Endodermal cell (in vitro differentiated cells): ENCODE measurements at regions not wholly inside any gene's neighbourhood (a gene's known extent, or its start where the extent isn't known, plus 50 kb on each side); places are given as distances from the start of the nearest gene placed in this dataset.
"Not testable (repeated sequence)": the region's sequence is repeated elsewhere in the genome, so short reads cannot be mapped to it uniquely, and the experiment has no call there.

Experiments used
- DNase-seq: peaks from one replicate; pipeline ENCODE4 v3.0.0-alpha.2; 2017
- H3K27ac ChIP-seq: 2 replicates; pipeline ENCODE4 v1.5.1; 2013; ENCODE audit warnings: mild to moderate bottlenecking, low read depth, low read length, moderate library complexity
- H3K27me3 ChIP-seq: 2 replicates; pipeline ENCODE4 v1.6.1; 2013; ENCODE audit warnings: mild to moderate bottlenecking, low read length, moderate library complexity; ENCODE audit not compliant: insufficient read depth, control insufficient read depth, poor library complexity, severe bottlenecking
- H3K36me3 ChIP-seq: 2 replicates; pipeline ENCODE4 v1.7.0; 2013; ENCODE audit warnings: mild to moderate bottlenecking, low read length, moderate library complexity; ENCODE audit not compliant: control insufficient read depth, insufficient read depth
- H3K4me1 ChIP-seq: one replicate; pipeline ENCODE4 v1.7.0; 2013; ENCODE audit warnings: low read length; ENCODE audit not compliant: control insufficient read depth, insufficient read depth
- H3K4me3 ChIP-seq: 2 replicates; pipeline ENCODE4 v1.5.1; 2013; ENCODE audit warnings: mild to moderate bottlenecking, low read length, moderate library complexity
- H3K9ac ChIP-seq: 2 replicates; pipeline ENCODE4 v1.6.1; 2013; ENCODE audit warnings: mild to moderate bottlenecking, low read length, moderate library complexity; ENCODE audit not compliant: poor library complexity, severe bottlenecking; ENCODE audit errors: extremely low read depth
- H3K9me3 ChIP-seq: 2 replicates; pipeline ENCODE4 v1.6.1; 2013; ENCODE audit warnings: mild to moderate bottlenecking, low read length, moderate library complexity; ENCODE audit not compliant: control insufficient read depth
- H3K27ac Mint-ChIP-seq: 2 replicates; pipeline ENCODE4 v1.8.0; 2020; ENCODE audit warnings: mixed read lengths
- H3K27me3 Mint-ChIP-seq: 2 replicates; pipeline ENCODE4 v1.8.0; 2021; ENCODE audit warnings: mild to moderate bottlenecking, mixed read lengths; ENCODE audit not compliant: insufficient read depth
- H3K36me3 Mint-ChIP-seq: 2 replicates; pipeline ENCODE4 v1.8.0; 2020; ENCODE audit warnings: low read depth, mixed read lengths
- H3K4me1 Mint-ChIP-seq: 2 replicates; pipeline ENCODE4 v1.8.0; 2020; ENCODE audit warnings: mixed read lengths
- H3K4me3 Mint-ChIP-seq: 2 replicates; pipeline ENCODE4 v1.8.0; 2020; ENCODE audit warnings: mild to moderate bottlenecking, moderate library complexity, mixed read lengths
- H3K9me3 Mint-ChIP-seq: 2 replicates; pipeline ENCODE4 v1.8.0; 2020; ENCODE audit warnings: mild to moderate bottlenecking, mixed read lengths
- WGBS, 2 experiments: methylation state at CpG; one replicate each; pipeline versions ENCODE4 v1.1.5 to v1.1.7; 2013; ENCODE audit warnings: missing lambda C conversion rate in 2 of 2, mixed read lengths in 1 of 2; ENCODE audit not compliant: insufficient coverage in 1 of 2, insufficient read length in 1 of 2; 5-methylcytosine and 5-hydroxymethylcytosine counted together
- TF ChIP-seq, protein P1 (sequence below): fragments of 200-600 bp; sonication (generic); conservative IDR thresholded peaks from 2 replicates; pipeline ENCODE4 v1.5.0; 2021; ENCODE audit warnings: antibody characterized with exemption, mild to moderate bottlenecking

DNA sequence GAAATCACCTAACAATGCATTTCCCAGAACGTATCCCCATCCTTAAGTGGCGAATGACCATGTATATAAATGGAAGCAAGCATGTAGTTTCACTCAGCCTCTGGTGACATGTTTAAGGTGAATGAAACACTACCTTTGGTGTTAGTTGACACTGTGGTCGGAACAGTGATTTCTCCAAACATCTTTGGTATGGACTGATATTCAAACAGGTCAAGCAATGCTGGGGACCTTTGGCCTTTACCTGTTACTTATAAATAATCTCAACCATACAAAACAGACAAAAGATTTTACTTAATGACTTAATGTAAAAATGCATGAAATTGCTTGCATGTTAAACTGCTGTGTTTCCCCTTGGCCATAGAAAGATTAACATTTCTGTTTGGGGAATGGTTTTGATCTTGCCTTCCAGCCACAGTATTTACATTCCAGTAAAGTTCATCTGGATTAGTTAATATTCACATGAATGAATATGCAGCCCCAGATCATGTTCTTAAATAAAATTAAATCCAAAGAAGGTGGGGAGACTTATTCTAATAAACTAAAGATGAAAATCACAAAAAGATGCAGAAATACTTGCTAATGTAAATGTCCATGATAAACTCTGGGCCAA is 74.4 kb upstream of the HES1 start:
- Histone ChIP-seq H3K4me1 (no peaks in the 10 kb centered on the region), H3K27ac (no peak overlapping the region), H3K36me3 (no peaks in the 10 kb centered on the region), H3K9ac (no peak overlapping the region), H3K4me3 (no peak overlapping the region), H3K27me3 (peaks cover 4% of the 10 kb centered on the region), H3K9me3 (no peaks in the 10 kb centered on the region)
- TF ChIP-seq, protein P1, sequence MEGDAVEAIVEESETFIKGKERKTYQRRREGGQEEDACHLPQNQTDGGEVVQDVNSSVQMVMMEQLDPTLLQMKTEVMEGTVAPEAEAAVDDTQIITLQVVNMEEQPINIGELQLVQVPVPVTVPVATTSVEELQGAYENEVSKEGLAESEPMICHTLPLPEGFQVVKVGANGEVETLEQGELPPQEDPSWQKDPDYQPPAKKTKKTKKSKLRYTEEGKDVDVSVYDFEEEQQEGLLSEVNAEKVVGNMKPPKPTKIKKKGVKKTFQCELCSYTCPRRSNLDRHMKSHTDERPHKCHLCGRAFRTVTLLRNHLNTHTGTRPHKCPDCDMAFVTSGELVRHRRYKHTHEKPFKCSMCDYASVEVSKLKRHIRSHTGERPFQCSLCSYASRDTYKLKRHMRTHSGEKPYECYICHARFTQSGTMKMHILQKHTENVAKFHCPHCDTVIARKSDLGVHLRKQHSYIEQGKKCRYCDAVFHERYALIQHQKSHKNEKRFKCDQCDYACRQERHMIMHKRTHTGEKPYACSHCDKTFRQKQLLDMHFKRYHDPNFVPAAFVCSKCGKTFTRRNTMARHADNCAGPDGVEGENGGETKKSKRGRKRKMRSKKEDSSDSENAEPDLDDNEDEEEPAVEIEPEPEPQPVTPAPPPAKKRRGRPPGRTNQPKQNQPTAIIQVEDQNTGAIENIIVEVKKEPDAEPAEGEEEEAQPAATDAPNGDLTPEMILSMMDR: no peak
- no peaks in the 10 kb centered on the region for H3K36me3 Mint-ChIP-seq
- WGBS, 2 experiments: 96 to 100% methylated on average over 3 of the region's 3 CpGs
- no peak for DNase-seq
- H3K4me3 Mint-ChIP-seq: no peak overlapping the region
- H3K4me1 Mint-ChIP-seq: peaks cover 6% of the 10 kb centered on the region
- no peak overlapping the region for H3K27ac Mint-ChIP-seq
- peaks cover 10% of the 10 kb centered on the region for H3K27me3 Mint-ChIP-seq
- H3K9me3 Mint-ChIP-seq: no peaks in the 10 kb centered on the region

GRCh38 chr3:194062830-194063229 is 73.1 kb upstream of the HES1 start:
- H3K27me3 ChIP-seq: peaks cover 1% of the 10 kb centered on the region
- Mint-ChIP-seq H3K4me3 (no peak overlapping the region), H3K27ac (no peak overlapping the region), H3K27me3 (peaks cover 8% of the 10 kb centered on the region), H3K36me3 (no peaks in the 10 kb centered on the region), H3K9me3 (peaks cover 4% of the 10 kb centered on the region), H3K4me1 (peaks cover 4% of the 10 kb centered on the region)
- no peak overlapping the region for H3K4me3 ChIP-seq
- H3K9me3 ChIP-seq: no peaks in the 10 kb centered on the region
- TF ChIP-seq, protein P1: no peak
- WGBS, 2 experiments: 65 to 100% methylated on average over 1 to 3 of the region's 3 CpGs
- DNase-seq: no peak
- H3K27ac ChIP-seq: no peak overlapping the region
- H3K36me3 ChIP-seq: no peaks in the 10 kb centered on the region
- H3K9ac ChIP-seq: no peak overlapping the region
- no peaks in the 10 kb centered on the region for H3K4me1 ChIP-seq

DNA sequence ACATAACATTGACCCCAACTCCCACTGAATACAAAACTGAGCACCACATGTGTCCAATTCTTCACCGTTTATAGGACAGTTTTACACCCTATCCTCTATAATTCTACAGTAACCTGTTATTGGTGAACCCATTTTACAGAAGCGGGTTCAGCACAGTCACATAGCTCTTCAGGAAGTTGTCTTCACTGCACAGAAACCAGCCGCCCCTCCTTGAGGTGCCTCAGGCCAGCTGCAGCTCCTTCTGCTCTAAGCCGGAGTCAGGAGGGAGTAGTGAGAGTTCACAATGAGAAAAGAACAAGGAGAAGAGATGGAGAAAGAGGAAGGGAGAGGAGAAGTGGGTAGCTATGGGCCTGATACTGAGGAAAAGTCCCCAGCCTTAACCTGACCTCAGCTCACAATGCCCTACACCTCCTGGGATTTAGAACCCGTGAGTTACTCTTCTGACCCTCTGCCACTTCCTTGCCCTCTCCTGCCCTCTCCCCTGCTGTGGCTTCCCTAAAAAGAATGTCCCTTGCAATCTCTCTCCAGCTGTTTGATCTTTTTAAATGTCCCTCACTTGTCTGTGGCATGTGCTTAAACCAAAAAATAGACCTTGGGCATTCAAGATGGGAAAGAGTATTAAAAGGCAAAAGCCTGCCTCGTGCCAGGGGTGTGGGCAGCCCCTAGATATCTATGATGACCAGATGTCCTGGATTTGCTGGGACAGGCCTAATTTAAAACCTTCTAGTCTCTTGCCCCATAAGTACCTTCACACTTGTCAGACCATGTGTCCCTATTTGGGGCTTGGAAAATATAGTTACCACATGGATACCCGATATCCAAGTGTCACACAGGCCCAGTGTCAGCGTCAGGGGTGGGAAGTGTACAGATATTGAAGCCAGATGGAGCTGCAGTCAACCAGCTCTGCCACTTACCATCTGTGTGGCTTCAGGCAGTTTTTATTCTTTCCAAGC is 71.3 kb upstream of the HES1 start:
- no peaks in the 10 kb centered on the region for H3K4me1 ChIP-seq
- peaks cover 6% of the 10 kb centered on the region for H3K9me3 Mint-ChIP-seq
- TF ChIP-seq, protein P1: no peak
- H3K4me1 Mint-ChIP-seq: peaks cover 4% of the 10 kb centered on the region
- no peaks in the 10 kb centered on the region for H3K36me3 ChIP-seq
- peaks cover 8% of the 10 kb centered on the region for H3K27me3 Mint-ChIP-seq
- H3K9me3 ChIP-seq: no peaks in the 10 kb centered on the region
- H3K27me3 ChIP-seq: no peaks in the 10 kb centered on the region
- WGBS, 2 experiments: 82 to 89% methylated on average over 5 to 8 of the region's 8 CpGs
- no peaks in the 10 kb centered on the region for H3K36me3 Mint-ChIP-seq
- no peak overlapping the region for H3K4me3 ChIP-seq
- no peak overlapping the region for H3K4me3 Mint-ChIP-seq
- no peak overlapping the region for H3K27ac Mint-ChIP-seq
- no peak overlapping the region for H3K27ac ChIP-seq
- DNase-seq: no peak
- H3K9ac ChIP-seq: no peak overlapping the region

DNA sequence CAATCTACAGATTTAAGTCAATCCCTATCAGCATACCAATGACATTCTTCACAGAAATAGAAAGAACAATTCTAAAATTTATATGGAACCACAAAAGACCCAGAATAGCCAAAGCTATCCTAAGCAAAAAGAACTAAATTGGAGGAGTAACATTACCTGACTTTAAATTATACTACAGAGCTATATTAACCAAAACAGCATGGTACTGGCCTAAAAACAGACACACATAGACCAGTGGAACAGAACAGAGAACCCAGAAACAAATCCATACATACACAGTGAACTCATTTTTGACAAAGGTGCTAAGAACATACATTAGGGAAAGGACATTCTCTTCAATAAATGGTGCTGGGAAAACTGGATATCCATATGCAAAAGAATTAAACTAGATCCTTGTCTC is 68.6 kb upstream of the HES1 start:
- H3K27me3 ChIP-seq, H3K9ac ChIP-seq, DNase-seq, H3K27ac ChIP-seq, H3K36me3 ChIP-seq, H3K36me3 Mint-ChIP-seq, H3K9me3 Mint-ChIP-seq, H3K4me1 ChIP-seq, H3K4me3 ChIP-seq, H3K4me1 Mint-ChIP-seq, H3K4me3 Mint-ChIP-seq, H3K27ac Mint-ChIP-seq, H3K9me3 ChIP-seq: not testable (repeated sequence)
- peaks cover 11% of the 10 kb centered on the region for H3K27me3 Mint-ChIP-seq
